ENCODE measurements at regions not wholly inside any gene's neighbourhood (a gene's known extent, or its start where the extent isn't known, plus 50 kb on each side); places are given as distances from the start of the nearest gene placed in this dataset.

GRCh38 chr16:47865337-47865855 lies 290.4 kb downstream of the ABCC12 start:
- TF ChIP-seq POLR2A (IDR thresholded peaks at IDR 0.05) (no peak), CTCF (IDR thresholded peaks at IDR 0.05) (no peak)
